ENCODE measurements at regions not wholly inside any gene's neighbourhood (a gene's known extent, or its start where the extent isn't known, plus 50 kb on each side); places are given as distances from the start of the nearest gene placed in this dataset.

GRCh38 chr2:78498125-78498524, 527.4 kb upstream of the REG3G start:
- DNase-seq, result no peak

- no peak for DNase-seq
Observed at GRCh38 chr2:78506301-78506700, 519.2 kb upstream of the REG3G start.

- DNase-seq, result no peak
Observed at GRCh38 chr2:78521938-78522337, 503.6 kb upstream of the REG3G start.

GRCh38 chr2:78532762-78533379, 492.6 kb upstream of the REG3G start:
- DNase-seq, result no peak

- DNase-seq, result no peak
Observed at GRCh38 chr2:78535395-78535794, 490.1 kb upstream of the REG3G start.

GRCh38 chr2:78538322-78538721, 487.2 kb upstream of the REG3G start:
- no peak for DNase-seq

- no peak for DNase-seq
Observed at GRCh38 chr2:78540255-78540654, 485.2 kb upstream of the REG3G start.

- DNase-seq, result no peak
Observed at GRCh38 chr2:78541088-78541450, 484.4 kb upstream of the REG3G start.

- no peak for DNase-seq
Observed at GRCh38 chr2:78541451-78542267, 483.8 kb upstream of the REG3G start.

- no peak for DNase-seq
Observed at GRCh38 chr2:78546843-78547242, 478.7 kb upstream of the REG3G start.

GRCh38 chr2:78549766-78550165, 475.7 kb upstream of the REG3G start:
- DNase-seq, result no peak

- DNase-seq, result no peak
Observed at GRCh38 chr2:78553866-78554647, 471.4 kb upstream of the REG3G start.

- DNase-seq, result no peak
Observed at GRCh38 chr2:78561876-78562275, 463.6 kb upstream of the REG3G start.

GRCh38 chr2:78564666-78565065, 460.8 kb upstream of the REG3G start:
- DNase-seq, result no peak

- DNase-seq, result no peak
Observed at GRCh38 chr2:78568782-78569373, 456.6 kb upstream of the REG3G start.

GRCh38 chr2:78576409-78576808, 449.1 kb upstream of the REG3G start:
- no peak for DNase-seq

GRCh38 chr2:78585871-78586270, 439.6 kb upstream of the REG3G start:
- DNase-seq, result no peak

- no peak for DNase-seq
Observed at GRCh38 chr2:78586316-78586715, 439.2 kb upstream of the REG3G start.

GRCh38 chr2:78589871-78590270, 435.6 kb upstream of the REG3G start:
- DNase-seq, result no peak

- no peak for DNase-seq
Observed at GRCh38 chr2:78592491-78592890, 433.0 kb upstream of the REG3G start.

GRCh38 chr2:78601113-78601512, 424.4 kb upstream of the REG3G start:
- DNase-seq, result no peak

- no peak for DNase-seq
Observed at GRCh38 chr2:78602862-78603261, 422.6 kb upstream of the REG3G start.

- DNase-seq, result no peak
Observed at GRCh38 chr2:78606895-78607294, 418.6 kb upstream of the REG3G start.

Data from suppressor macrophage (primary cell).